NCI-H2081 treated with DMSO at 0.1 percent for 48 hours (cell line): ENCODE measurements at regions not wholly inside any gene's neighbourhood (a gene's known extent, or its start where the extent isn't known, plus 50 kb on each side); places are given as distances from the start of the nearest gene placed in this dataset.

Experiments used
- DNase-seq: peaks from one replicate; lab custom pipeline; 2025; lab: John Stamatoyannopoulos, UW

DNA sequence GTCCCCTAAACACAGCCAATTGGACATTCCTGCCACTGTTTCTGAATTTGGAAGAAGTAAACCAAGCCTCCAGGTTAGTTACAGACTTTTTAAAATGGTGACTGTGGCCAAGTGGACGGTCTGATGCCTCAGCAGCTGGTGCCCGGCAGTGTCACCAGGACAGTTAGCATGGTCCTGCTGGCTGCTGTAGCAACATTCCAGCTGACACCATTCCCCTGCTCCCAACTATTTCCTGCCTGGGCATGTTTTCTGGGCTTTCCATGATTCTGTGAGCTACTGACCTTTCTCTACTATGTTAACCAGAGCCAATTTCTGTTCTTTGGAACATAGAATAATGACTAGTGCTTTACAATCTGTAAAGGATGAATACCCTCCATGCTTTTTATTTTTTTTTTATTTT, 95.0 kb downstream of the TLR5 start:
- no peak for DNase-seq

DNA sequence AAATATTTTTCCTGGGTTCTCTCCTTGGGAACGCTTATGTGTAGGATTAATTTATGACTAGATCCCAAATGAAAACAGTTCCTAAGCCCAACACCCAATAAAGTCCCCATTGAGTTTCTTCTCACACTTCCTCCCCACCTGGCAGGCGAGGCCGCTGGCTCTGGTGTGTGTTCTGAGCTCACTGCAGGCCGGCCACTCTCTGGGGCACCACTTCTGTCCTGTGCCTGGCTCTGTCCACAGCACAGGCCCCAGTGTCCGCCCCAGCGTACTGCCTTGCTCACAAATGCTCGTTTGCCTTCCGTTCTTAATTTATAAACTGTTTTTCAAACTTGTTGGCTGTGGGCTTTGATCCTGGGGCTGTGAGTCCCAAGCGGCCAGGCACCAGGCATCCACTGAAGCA, 90.6 kb downstream of the TLR5 start:
- no peak for DNase-seq

DNA sequence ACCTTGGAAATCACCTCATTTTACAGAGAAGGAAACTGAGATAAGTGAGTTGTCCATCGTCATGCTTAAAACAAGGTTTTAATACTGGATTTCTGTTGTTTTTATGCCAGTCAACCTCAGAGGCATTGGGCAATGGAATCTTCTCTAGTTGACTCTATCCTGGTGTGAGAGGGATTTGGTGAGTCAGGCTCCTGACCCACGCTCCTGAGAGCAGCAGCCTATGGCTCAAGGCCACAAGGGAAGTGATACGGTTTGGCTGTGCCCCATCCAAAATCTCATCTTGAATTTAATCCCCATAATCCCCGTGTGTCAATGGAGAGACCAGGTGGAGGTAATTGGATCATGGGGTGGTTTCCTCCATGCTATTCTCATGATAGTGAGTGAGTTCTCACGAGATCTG, 90.1 kb downstream of the TLR5 start:
- DNase-seq: no peak

DNA sequence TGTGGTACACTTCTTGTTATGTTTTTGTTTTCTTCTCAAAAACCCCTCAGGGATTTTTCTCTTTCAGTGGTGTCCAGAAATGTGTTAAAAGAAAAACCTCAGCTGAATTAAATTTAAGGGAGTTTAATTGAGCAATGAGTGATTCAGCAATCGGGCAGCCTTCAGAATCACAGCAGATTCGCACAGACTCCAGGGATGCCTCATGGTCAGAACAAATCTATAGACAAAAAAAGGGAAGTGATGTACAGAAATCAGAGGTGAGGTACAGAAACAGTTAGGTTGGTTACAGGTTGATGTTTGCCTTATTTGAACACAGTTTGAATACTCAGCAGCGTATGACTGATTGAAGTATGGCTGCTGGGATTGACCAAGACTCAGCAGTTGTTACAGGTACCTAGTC, 86.2 kb downstream of the TLR5 start:
- DNase-seq: no peak

DNA sequence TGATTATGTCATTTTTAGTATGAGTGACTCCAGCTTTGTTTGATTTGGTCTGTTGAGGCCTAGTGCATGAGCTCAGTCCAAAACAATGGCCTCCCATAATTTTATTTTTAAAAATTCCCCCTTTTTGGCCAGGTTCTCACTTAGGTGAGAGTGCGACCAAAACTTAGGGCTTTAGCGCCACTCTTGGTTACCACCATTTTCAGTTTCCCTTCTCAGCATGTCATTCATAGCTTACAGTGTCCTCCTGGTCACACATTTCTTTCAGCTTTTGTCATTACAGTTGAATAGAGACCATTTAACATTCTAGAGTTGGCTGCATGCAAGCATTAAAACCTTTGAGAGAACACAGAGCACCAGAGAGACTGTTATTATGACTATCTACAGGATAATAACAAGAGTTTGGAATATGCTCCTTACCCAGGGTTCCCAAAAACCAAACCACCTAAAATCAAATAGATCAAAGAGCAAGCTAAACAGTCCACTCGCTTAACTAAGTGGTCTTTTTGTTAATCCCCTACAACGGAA, 85.4 kb downstream of the TLR5 start:
- no peak for DNase-seq
